ENCODE measurements at regions not wholly inside any gene's neighbourhood (a gene's known extent, or its start where the extent isn't known, plus 50 kb on each side); places are given as distances from the start of the nearest gene placed in this dataset.

- DNase-seq, result no peak
Measured at GRCh38 chr4:144202081-144202480, 61.6 kb upstream of the GYPA start.

- DNase-seq, result no peak
Measured at GRCh38 chr4:144203155-144203554, 62.6 kb upstream of the GYPA start.

GRCh38 chr4:144204431-144204830 is 63.9 kb upstream of the GYPA start:
- no peak for DNase-seq

GRCh38 chr4:144206711-144207110 is 66.2 kb upstream of the GYPA start:
- no peak for DNase-seq

- DNase-seq, result no peak
Measured at GRCh38 chr4:144208074-144208473, 67.6 kb upstream of the GYPA start.

- DNase-seq, result no peak
Measured at GRCh38 chr4:144209491-144209890, 69.0 kb upstream of the GYPA start.

GRCh38 chr4:144213371-144213770 is 72.9 kb upstream of the GYPA start:
- no peak for DNase-seq

- no peak for DNase-seq
Measured at GRCh38 chr4:144223149-144223548, 82.6 kb upstream of the GYPA start.

- DNase-seq, result no peak
Measured at GRCh38 chr4:144223661-144224060, 83.1 kb upstream of the GYPA start.

GRCh38 chr4:144259285-144259684 is 118.8 kb upstream of the GYPA start:
- DNase-seq, result no peak

- no peak for DNase-seq
Measured at GRCh38 chr4:144267084-144267483, 126.6 kb upstream of the GYPA start.

- no peak for DNase-seq
Measured at GRCh38 chr4:144280688-144281087, 140.2 kb upstream of the GYPA start.

GRCh38 chr4:144283526-144283925 is 143.0 kb upstream of the GYPA start:
- DNase-seq, result no peak

- DNase-seq, result no peak
Measured at GRCh38 chr4:144284026-144284425, 143.5 kb upstream of the GYPA start.

- no peak for DNase-seq
Measured at GRCh38 chr4:144288011-144288903, 147.7 kb upstream of the GYPA start.

GRCh38 chr4:144289667-144290428 is 149.3 kb upstream of the GYPA start:
- DNase-seq, result no peak

GRCh38 chr4:144291164-144291563 is 150.6 kb upstream of the GYPA start:
- no peak for DNase-seq

- DNase-seq, result no peak
Measured at GRCh38 chr4:144294211-144294610, 153.7 kb upstream of the GYPA start.

- DNase-seq, result no peak
Measured at GRCh38 chr4:144295286-144295995, 154.9 kb upstream of the GYPA start.

- no peak for DNase-seq
Measured at GRCh38 chr4:144296941-144297340, 156.4 kb upstream of the GYPA start.

GRCh38 chr4:144298519-144298918 is 158.0 kb upstream of the GYPA start:
- DNase-seq, result no peak

GRCh38 chr4:144300616-144301015 is 160.1 kb upstream of the GYPA start:
- DNase-seq, result no peak

GRCh38 chr4:144302704-144303536 is 162.4 kb upstream of the GYPA start:
- DNase-seq, result no peak

All from CD4-positive, alpha-beta T cell treated with Interleukin-1 beta for 1 hour (primary cell).